Gastroesophageal sphincter (tissue), 4 donors: ENCODE measurements at regions not wholly inside any gene's neighbourhood (a gene's known extent, or its start where the extent isn't known, plus 50 kb on each side); places are given as distances from the start of the nearest gene placed in this dataset.

Source experiments
- ATAC-seq: fragments of 150-250 bp; one replicate; pipeline ENCODE4 v1.9.1; 2016; ENCODE audit warnings: mild to moderate bottlenecking, moderate library complexity
- H3K27ac ChIP-seq, 4 donors: fragments of 200-600 bp; sonication (generic) in 3 of 4; 1 replicate in 3 of 4; 2 replicates in 1 of 4; pipeline ENCODE4 v1.5.1; 2016 to 2019
- H3K27me3 ChIP-seq: fragments of 200-600 bp; sonication (generic); one replicate; pipeline ENCODE4 v1.5.1; 2019
- H3K36me3 ChIP-seq, 2 donors: fragments of 200-600 bp; sonication (generic); one replicate each; pipeline ENCODE4 v1.5.1; 2019; ENCODE audit warnings: control low read depth in 1 of 2
- H3K4me1 ChIP-seq, 3 donors: fragments of 200-600 bp; sonication (generic); 1 replicate in 2 of 3; 2 replicates in 1 of 3; pipeline ENCODE4 v1.5.1; 2016 to 2019; ENCODE audit warnings: control low read depth in 2 of 3
- H3K4me3 ChIP-seq, 2 donors: fragments of 200-600 bp; sonication (generic); one replicate each; pipeline ENCODE4 v1.5.1; 2019; ENCODE audit warnings: mild to moderate bottlenecking in 1 of 2, moderate library complexity in 1 of 2
- H3K9me3 ChIP-seq, 3 donors: fragments of 200-600 bp; sonication (generic); one replicate each; pipeline ENCODE4 v1.5.1; 2017 to 2019; ENCODE audit warnings: control low read depth in 2 of 3
- CTCF ChIP-seq, 4 experiments: fragments of 200-600 bp in 2 of 4; fragments of 450-650 bp in 2 of 4; sonication (generic) in 1 of 4; IDR thresholded peaks; one replicate each; pipeline ENCODE4 v1.5.1; 2017 to 2019; ENCODE audit warnings: antibody characterized with exemption in 4 of 4, mild to moderate bottlenecking in 2 of 4, moderate library complexity in 2 of 4
- EP300 ChIP-seq: sonication (generic); formaldehyde crosslinking; IDR thresholded peaks from one replicate; pipeline ENCODE4 v1.6.1; 2017; ENCODE audit warnings: antibody characterized with exemption, mild to moderate bottlenecking
- POLR2A ChIP-seq, 2 donors: fragments of 450-650 bp; IDR thresholded peaks; one replicate each; pipeline ENCODE4 v1.6.1; 2017; ENCODE audit warnings: antibody characterized with exemption in 2 of 2, mild to moderate bottlenecking in 2 of 2, moderate library complexity in 1 of 2
- POLR2AphosphoS5 ChIP-seq: sonication (generic); formaldehyde crosslinking; IDR thresholded peaks from one replicate; pipeline ENCODE4 v1.6.1; 2017; ENCODE audit warnings: antibody characterized with exemption
- WGBS, 2 donors: methylation state at CpG; one replicate each; pipeline ENCODE4 v1.1.5; 2018; ENCODE audit warnings: low coverage in 1 of 2; 5-methylcytosine and 5-hydroxymethylcytosine counted together

GRCh38 chr14:81676395-81676794 is 142.7 kb upstream of the SEL1L start:
- Histone ChIP-seq H3K9me3 (no peaks in the 10 kb centered on the region), H3K27me3 (peaks cover 6% of the 10 kb centered on the region), H3K36me3 (no peaks in the 10 kb centered on the region), H3K27ac (no peak overlapping the region), H3K4me3 (no peak overlapping the region), H3K4me1 (no peaks in the 10 kb centered on the region)
- WGBS, 2 donors, result 78 to 100% methylated on average over 2 of the region's 2 CpGs
- ATAC-seq, result no peak
- TF ChIP-seq CTCF (IDR thresholded peaks at IDR 0.05), result no peak
- no peak for TF ChIP-seq POLR2A (IDR thresholded peaks at IDR 0.05)
- TF ChIP-seq POLR2AphosphoS5, result no peak
- no peak for TF ChIP-seq EP300

- peaks cover 6% of the 10 kb centered on the region for H3K27me3 ChIP-seq
- no peak overlapping the region for H3K27ac ChIP-seq
- H3K4me3 ChIP-seq, result no peak overlapping the region
- no peak for ATAC-seq
- WGBS, 2 donors, result 68 to 73% methylated on average over 4 to 6 of the region's 7 CpGs
- no peaks in the 10 kb centered on the region for H3K36me3 ChIP-seq
- no peaks in the 10 kb centered on the region for H3K9me3 ChIP-seq
- no peak for TF ChIP-seq POLR2A (IDR thresholded peaks at IDR 0.05)
- no peak for TF ChIP-seq POLR2AphosphoS5
- TF ChIP-seq CTCF (IDR thresholded peaks at IDR 0.05), result no peak
- no peak for TF ChIP-seq EP300
- no peaks in the 10 kb centered on the region for H3K4me1 ChIP-seq
Measured at GRCh38 chr14:81676879-81677278, 143.2 kb upstream of the SEL1L start.

- WGBS, 2 donors, result 67 to 100% methylated on average over 1 of the region's 1 CpG
- Histone ChIP-seq H3K27ac (no peak overlapping the region), H3K4me1 (no peaks in the 10 kb centered on the region), H3K36me3 (no peaks in the 10 kb centered on the region), H3K27me3 (peaks cover 6% of the 10 kb centered on the region), H3K4me3 (no peak overlapping the region), H3K9me3 (no peaks in the 10 kb centered on the region)
- TF ChIP-seq POLR2AphosphoS5 (no peak), POLR2A (IDR thresholded peaks at IDR 0.05) (no peak), CTCF (IDR thresholded peaks at IDR 0.05) (no peak), EP300 (no peak)
- ATAC-seq, result no peak
Measured at GRCh38 chr14:81677736-81678135, 144.1 kb upstream of the SEL1L start.

- H3K4me3 ChIP-seq, result no peak overlapping the region
- H3K27ac ChIP-seq, result no peak overlapping the region
- ATAC-seq, result no peak
- TF ChIP-seq POLR2A (IDR thresholded peaks at IDR 0.05), result no peak
- no peak for TF ChIP-seq EP300
- TF ChIP-seq CTCF (IDR thresholded peaks at IDR 0.05), result no peak
- no peak for TF ChIP-seq POLR2AphosphoS5
- no peaks in the 10 kb centered on the region for H3K9me3 ChIP-seq
- H3K27me3 ChIP-seq, result peaks cover 6% of the 10 kb centered on the region
- no peaks in the 10 kb centered on the region for H3K36me3 ChIP-seq
- no CpG with 5 or more reads among the region's 20 CpGs for WGBS, 2 donors
- H3K4me1 ChIP-seq, result no peaks in the 10 kb centered on the region
Measured at GRCh38 chr14:81679226-81679625, 145.6 kb upstream of the SEL1L start.

- TF ChIP-seq CTCF (IDR thresholded peaks at IDR 0.05) (no peak), POLR2A (IDR thresholded peaks at IDR 0.05) (no peak), EP300 (no peak), POLR2AphosphoS5 (no peak)
- Histone ChIP-seq H3K27me3 (peaks cover 6% of the 10 kb centered on the region), H3K4me1 (no peaks in the 10 kb centered on the region), H3K36me3 (no peaks in the 10 kb centered on the region), H3K4me3 (no peak overlapping the region), H3K27ac (no peak overlapping the region), H3K9me3 (no peaks in the 10 kb centered on the region)
- WGBS, 2 donors, result 22 to 34% methylated on average over 1 to 3 of the region's 3 CpGs
- no peak for ATAC-seq
Measured at GRCh38 chr14:81681541-81681940, 147.9 kb upstream of the SEL1L start.
